Loucy (cell line): ENCODE measurements at regions not wholly inside any gene's neighbourhood (a gene's known extent, or its start where the extent isn't known, plus 50 kb on each side); places are given as distances from the start of the nearest gene placed in this dataset.

ENCODE experiments used
- CTCF ChIP-seq: fragments of 200-600 bp; sonication (generic); conservative IDR thresholded peaks from 2 replicates; pipeline ENCODE4 v1.5.1; 2014; ENCODE audit warnings: mild to moderate bottlenecking, antibody characterized with exemption, low read length
- EZH2phosphoT487 ChIP-seq: fragments of 200-600 bp; IDR thresholded peaks from 2 replicates; pipeline ENCODE4 v1.6.1; 2018; ENCODE audit warnings: antibody characterized with exemption, mild to moderate bottlenecking, moderate library complexity, borderline replicate concordance

DNA sequence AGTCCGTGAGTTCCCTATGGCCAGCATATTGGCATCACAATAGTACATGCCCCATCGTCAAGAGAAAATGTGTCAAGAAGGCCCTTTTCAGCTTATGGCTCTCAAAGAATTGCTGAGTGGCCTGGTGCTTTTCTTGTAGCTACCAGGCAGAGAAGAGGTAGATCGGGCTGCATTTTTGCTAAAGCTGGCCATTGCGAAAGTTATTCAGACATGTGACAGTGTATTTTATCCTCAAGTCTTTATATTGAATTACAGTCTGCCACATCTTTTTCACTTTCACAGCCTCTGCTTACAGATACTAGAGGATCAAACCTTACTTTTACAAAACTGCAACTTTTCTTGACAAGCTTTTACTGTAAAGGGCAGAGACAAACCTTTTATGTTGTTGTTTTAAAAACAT, 261.5 kb upstream of the IGFBP7 start:
- TF ChIP-seq CTCF (no peak), EZH2phosphoT487 (no peak)
